ENCODE measurements at regions not wholly inside any gene's neighbourhood (a gene's known extent, or its start where the extent isn't known, plus 50 kb on each side); places are given as distances from the start of the nearest gene placed in this dataset.

DNA sequence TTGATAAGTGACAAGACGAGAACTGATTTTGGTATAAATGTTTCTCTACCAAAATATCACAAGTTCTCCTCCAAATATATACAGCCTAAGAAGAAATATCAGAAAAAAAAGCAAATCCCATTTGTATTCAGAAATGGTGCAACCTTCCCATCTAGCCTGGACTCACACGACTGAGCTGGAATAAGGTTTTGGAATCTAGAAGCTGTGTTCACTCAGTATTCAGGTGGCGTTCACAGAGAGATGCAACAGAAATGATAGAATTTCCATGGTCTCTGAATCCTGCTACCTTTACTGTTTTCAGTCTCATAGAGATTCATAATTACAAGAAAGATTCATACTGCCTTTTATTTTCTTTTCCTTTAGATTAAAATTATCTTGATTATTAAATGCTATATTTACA, 347.2 kb upstream of the TRIB2 start:
- Histone ChIP-seq H3K36me3 (no peaks in the 10 kb centered on the region), H3K4me3 (no peak overlapping the region), H3K27ac (no peak overlapping the region), H3K9me3 (peaks cover 0 to 6% of the 10 kb centered on the region in 2 donors), H3K27me3 (no peaks in the 10 kb centered on the region), H3K4me1 (no peaks in the 10 kb centered on the region)
- intact Hi-C loops (cut with DNase I) = no loop called here
- ATAC-seq (no peak), DNase-seq (no peak)
- no peak for TF ChIP-seq CTCF (IDR thresholded peaks at IDR 0.05)

DNA sequence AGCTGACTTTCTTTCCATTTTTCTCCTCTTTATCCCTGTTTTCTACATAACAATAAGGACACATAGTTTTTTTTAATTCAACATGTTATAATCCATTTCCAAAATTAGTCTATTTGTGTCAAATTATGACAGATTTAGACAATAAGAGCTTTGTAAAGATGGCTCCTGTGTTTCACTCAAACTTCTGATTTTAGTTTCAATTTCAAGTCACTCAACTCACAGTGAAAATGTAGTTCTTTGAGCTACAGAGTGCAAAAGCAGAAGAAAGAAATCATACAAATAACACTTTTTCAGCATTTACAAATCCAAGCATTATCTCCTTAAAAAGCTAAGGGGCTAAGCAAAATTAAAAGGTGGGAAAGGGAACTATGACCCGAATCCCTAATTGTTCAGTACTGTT, 340.7 kb upstream of the TRIB2 start:
- Histone ChIP-seq H3K4me1 (no peaks in the 10 kb centered on the region), H3K36me3 (no peaks in the 10 kb centered on the region), H3K27me3 (no peaks in the 10 kb centered on the region), H3K27ac (no peak overlapping the region), H3K9me3 (no peaks in the 10 kb centered on the region), H3K4me3 (no peak overlapping the region)
- TF ChIP-seq CTCF (IDR thresholded peaks at IDR 0.05) = no peak
- DNase-seq = no peak
- ATAC-seq = no peak
- intact Hi-C loops (cut with DNase I) = no loop called here

- TF ChIP-seq CTCF (IDR thresholded peaks at IDR 0.05) = no peak
- H3K27me3 ChIP-seq = no peaks in the 10 kb centered on the region
- no peaks in the 10 kb centered on the region for H3K9me3 ChIP-seq
These were observed 337.6 kb upstream of the TRIB2 start for GRCh38 chr2:12379143-12379542.

GRCh38 chr2:12381543-12382325, 335.0 kb upstream of the TRIB2 start:
- H3K4me1 ChIP-seq = no peaks in the 10 kb centered on the region
- intact Hi-C loops (cut with DNase I) = no loop called here
- no peak overlapping the region for H3K27ac ChIP-seq
- no peaks in the 10 kb centered on the region for H3K9me3 ChIP-seq
- no peak for TF ChIP-seq CTCF (IDR thresholded peaks at IDR 0.05)
- H3K4me3 ChIP-seq = no peak overlapping the region
- no peaks in the 10 kb centered on the region for H3K27me3 ChIP-seq
- ATAC-seq (no peak), DNase-seq (no peak)
- H3K36me3 ChIP-seq = no peaks in the 10 kb centered on the region

More at GRCh38 chr2:12379143-12379542, 337.6 kb upstream of the TRIB2 start:
- no peaks in the 10 kb centered on the region for H3K4me1 ChIP-seq
- no peak overlapping the region for H3K4me3 ChIP-seq
- no peak overlapping the region for H3K27ac ChIP-seq
- DNase-seq = no peak
- intact Hi-C loops (cut with DNase I) = no loop called here
- ATAC-seq = no peak
- H3K36me3 ChIP-seq = no peaks in the 10 kb centered on the region

- Histone ChIP-seq H3K36me3 (no peaks in the 10 kb centered on the region), H3K27ac (no peak overlapping the region), H3K4me1 (no peaks in the 10 kb centered on the region), H3K27me3 (no peaks in the 10 kb centered on the region), H3K4me3 (no peak overlapping the region), H3K9me3 (no peaks in the 10 kb centered on the region)
- no peak for DNase-seq
- intact Hi-C loops (cut with DNase I) = no loop called here
- TF ChIP-seq CTCF (IDR thresholded peaks at IDR 0.05) = no peak
- ATAC-seq = no peak
These were observed 334.4 kb upstream of the TRIB2 start for GRCh38 chr2:12382366-12382765.

Data from left lung (tissue), 4 donors.